ENCODE measurements at regions not wholly inside any gene's neighbourhood (a gene's known extent, or its start where the extent isn't known, plus 50 kb on each side); places are given as distances from the start of the nearest gene placed in this dataset.

DNA sequence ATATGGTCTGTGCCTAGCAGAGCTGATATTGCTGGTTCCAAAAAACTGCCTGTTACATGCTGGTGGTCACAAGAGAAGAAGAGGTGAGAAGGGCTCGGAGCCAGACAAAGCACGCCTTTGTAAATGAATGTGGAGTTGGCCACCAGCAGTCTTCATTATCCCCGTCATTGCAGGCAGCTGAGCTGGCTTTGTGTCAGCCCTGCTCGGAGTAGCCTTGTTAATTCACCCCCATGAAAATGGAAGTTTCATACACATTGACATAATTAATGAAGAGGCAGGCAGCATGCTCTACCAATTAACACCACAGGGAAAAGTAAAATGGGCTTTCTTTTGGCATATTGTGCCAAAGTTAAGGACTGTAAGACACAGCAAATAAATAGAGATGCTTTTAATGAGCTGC is 113.7 kb upstream of the RBFOX1 start:
- Histone ChIP-seq H3K4me1 (no peaks in the 10 kb centered on the region), H3K27me3 (no peaks in the 10 kb centered on the region), H3K27ac (no peak overlapping the region), H3K9me3 (no peaks in the 10 kb centered on the region), H3K36me3 (no peaks in the 10 kb centered on the region), H3K4me3 (no peak overlapping the region)
- TF ChIP-seq POLR2A (IDR thresholded peaks at IDR 0.05), result no peak
- TF ChIP-seq POLR2AphosphoS5 (IDR thresholded peaks at IDR 0.05), result no peak
- no peak for TF ChIP-seq EP300 (IDR thresholded peaks at IDR 0.05)
- ATAC-seq (ENCODE audit: low FRiP score in 2 of 2), result no peak
- no peak for DNase-seq
- WGBS, 2 donors, result 23 to 28% methylated on average over 4 of the region's 4 CpGs

DNA sequence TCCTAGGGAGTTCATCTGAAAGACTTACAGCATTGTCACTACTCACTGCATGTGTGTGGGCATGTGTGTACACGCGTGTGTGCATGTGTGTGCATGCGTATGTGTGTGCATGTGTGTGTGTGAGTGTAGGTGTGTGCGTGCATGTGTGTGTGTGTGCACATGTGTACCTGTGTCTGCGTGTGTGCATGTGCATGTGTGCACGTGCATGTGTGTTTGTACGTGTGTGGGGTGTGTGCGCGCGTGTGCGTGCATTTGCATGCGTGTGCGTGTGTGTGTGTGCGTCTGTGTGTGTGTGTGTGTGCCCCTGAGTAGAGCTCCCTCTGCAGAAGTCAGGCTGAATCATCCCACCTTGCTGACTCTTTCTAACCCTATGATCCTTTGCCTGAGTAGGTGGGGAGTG is 114.8 kb upstream of the RBFOX1 start:
- Histone ChIP-seq H3K9me3 (no peaks in the 10 kb centered on the region), H3K27ac (no peak overlapping the region), H3K4me1 (no peaks in the 10 kb centered on the region), H3K4me3 (no peak overlapping the region), H3K27me3 (no peaks in the 10 kb centered on the region), H3K36me3 (no peaks in the 10 kb centered on the region)
- ATAC-seq (ENCODE audit: low FRiP score in 2 of 2), result peak in 1 of 2 donors; percentile 38
- TF ChIP-seq POLR2A (IDR thresholded peaks at IDR 0.05) (no peak), POLR2AphosphoS5 (IDR thresholded peaks at IDR 0.05) (no peak), EP300 (IDR thresholded peaks at IDR 0.05) (no peak)
- TF ChIP-seq, protein P1, sequence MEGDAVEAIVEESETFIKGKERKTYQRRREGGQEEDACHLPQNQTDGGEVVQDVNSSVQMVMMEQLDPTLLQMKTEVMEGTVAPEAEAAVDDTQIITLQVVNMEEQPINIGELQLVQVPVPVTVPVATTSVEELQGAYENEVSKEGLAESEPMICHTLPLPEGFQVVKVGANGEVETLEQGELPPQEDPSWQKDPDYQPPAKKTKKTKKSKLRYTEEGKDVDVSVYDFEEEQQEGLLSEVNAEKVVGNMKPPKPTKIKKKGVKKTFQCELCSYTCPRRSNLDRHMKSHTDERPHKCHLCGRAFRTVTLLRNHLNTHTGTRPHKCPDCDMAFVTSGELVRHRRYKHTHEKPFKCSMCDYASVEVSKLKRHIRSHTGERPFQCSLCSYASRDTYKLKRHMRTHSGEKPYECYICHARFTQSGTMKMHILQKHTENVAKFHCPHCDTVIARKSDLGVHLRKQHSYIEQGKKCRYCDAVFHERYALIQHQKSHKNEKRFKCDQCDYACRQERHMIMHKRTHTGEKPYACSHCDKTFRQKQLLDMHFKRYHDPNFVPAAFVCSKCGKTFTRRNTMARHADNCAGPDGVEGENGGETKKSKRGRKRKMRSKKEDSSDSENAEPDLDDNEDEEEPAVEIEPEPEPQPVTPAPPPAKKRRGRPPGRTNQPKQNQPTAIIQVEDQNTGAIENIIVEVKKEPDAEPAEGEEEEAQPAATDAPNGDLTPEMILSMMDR (IDR thresholded peaks at IDR 0.05), result no peak
- WGBS, 2 donors, result 89 to 90% methylated on average over 14 of the region's 14 CpGs
- peak in 1 of 2 donors; percentile 38 for DNase-seq

DNA sequence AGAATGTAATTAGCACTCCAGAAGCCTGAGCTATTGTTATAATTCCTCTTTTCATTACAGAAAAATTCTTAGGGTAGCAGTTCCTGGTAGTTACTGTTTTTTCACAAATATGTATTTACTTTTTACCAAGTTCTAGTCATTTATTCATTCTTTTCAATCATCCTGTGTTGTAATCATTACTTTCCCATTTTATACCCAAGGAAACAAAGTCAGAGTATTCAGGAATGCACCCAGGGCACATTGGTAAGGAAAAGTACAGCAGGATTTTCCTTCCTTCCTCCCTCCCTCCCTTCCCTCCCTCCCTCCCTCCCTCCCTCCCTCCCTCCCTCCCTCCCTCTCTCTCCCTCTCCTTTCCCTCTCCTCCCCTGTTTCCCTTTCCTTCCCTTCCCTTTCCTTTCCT is 115.9 kb upstream of the RBFOX1 start:
- H3K27me3 ChIP-seq, result no peaks in the 10 kb centered on the region
- H3K4me1 ChIP-seq, result no peaks in the 10 kb centered on the region
- DNase-seq, result no peak
- no peaks in the 10 kb centered on the region for H3K9me3 ChIP-seq
- H3K36me3 ChIP-seq, result no peaks in the 10 kb centered on the region
- ATAC-seq (ENCODE audit: low FRiP score in 2 of 2), result no peak
- no peak for TF ChIP-seq POLR2AphosphoS5 (IDR thresholded peaks at IDR 0.05)
- TF ChIP-seq POLR2A (IDR thresholded peaks at IDR 0.05), result no peak
- TF ChIP-seq, protein P1 (IDR thresholded peaks at IDR 0.05), result no peak
- TF ChIP-seq EP300 (IDR thresholded peaks at IDR 0.05), result no peak
- no peak overlapping the region for H3K27ac ChIP-seq
- no peak overlapping the region for H3K4me3 ChIP-seq

DNA sequence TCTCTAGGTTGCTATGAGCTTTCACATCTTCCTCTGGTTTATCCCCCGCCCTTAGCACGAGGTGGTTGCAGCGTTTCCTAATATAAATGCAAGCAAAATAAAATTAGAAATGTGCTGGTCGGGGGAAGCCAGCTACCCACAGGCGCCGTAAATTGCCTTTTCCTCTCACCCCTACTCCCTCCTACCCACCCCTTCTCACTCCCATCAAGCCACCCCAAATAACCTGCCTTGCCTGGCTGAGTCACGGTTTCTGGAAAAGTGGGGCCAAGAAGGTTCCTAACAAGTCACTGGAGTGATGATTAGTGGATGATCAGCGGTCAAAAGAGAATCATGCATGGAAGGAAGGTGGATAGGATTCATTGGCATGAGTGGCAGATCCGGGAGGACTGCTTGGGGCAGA is 120.9 kb upstream of the RBFOX1 start:
- no peaks in the 10 kb centered on the region for H3K36me3 ChIP-seq
- no peak overlapping the region for H3K4me3 ChIP-seq
- H3K4me1 ChIP-seq, result no peaks in the 10 kb centered on the region
- WGBS, 2 donors, result 81 to 83% methylated on average over 9 of the region's 9 CpGs
- TF ChIP-seq, protein P1 (IDR thresholded peaks at IDR 0.05), result no peak
- TF ChIP-seq POLR2AphosphoS5 (IDR thresholded peaks at IDR 0.05), result no peak
- TF ChIP-seq EP300 (IDR thresholded peaks at IDR 0.05), result no peak
- no peak for TF ChIP-seq POLR2A (IDR thresholded peaks at IDR 0.05)
- H3K27ac ChIP-seq, result no peak overlapping the region
- DNase-seq (no peak), ATAC-seq (ENCODE audit: low FRiP score in 2 of 2) (no peak)
- no peaks in the 10 kb centered on the region for H3K9me3 ChIP-seq
- no peaks in the 10 kb centered on the region for H3K27me3 ChIP-seq

DNA sequence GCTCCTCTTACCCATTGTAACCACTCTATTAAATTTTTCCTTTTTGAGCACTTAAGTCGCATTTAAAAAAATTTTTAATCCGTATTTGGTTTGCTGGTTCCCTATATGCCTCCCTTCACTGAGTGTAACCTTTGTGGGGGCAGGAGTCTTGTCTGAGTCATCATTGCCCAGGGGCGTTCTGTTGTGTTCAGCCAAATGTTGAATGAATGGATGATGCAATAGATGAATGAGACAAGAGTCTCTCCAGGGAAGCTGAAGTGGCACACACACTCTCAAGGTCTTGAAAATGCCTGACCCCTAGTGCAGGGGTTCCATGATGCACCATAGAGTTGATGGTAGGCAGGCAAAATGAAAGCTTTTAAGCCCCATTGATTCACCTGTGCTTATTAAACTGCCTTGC is 123.0 kb upstream of the RBFOX1 start:
- TF ChIP-seq EP300 (IDR thresholded peaks at IDR 0.05) (no peak), POLR2AphosphoS5 (IDR thresholded peaks at IDR 0.05) (no peak), POLR2A (IDR thresholded peaks at IDR 0.05) (no peak)
- TF ChIP-seq, protein P1 (IDR thresholded peaks at IDR 0.05), result no peak
- no peaks in the 10 kb centered on the region for H3K27me3 ChIP-seq
- no peak overlapping the region for H3K27ac ChIP-seq
- H3K36me3 ChIP-seq, result no peaks in the 10 kb centered on the region
- ATAC-seq (ENCODE audit: low FRiP score in 2 of 2), result no peak
- WGBS, 2 donors, result 84 to 85% methylated on average over 3 of the region's 3 CpGs
- no peaks in the 10 kb centered on the region for H3K4me1 ChIP-seq
- H3K4me3 ChIP-seq, result no peak overlapping the region
- no peak for DNase-seq
- no peaks in the 10 kb centered on the region for H3K9me3 ChIP-seq
